ENCODE measurements at regions not wholly inside any gene's neighbourhood (a gene's known extent, or its start where the extent isn't known, plus 50 kb on each side); places are given as distances from the start of the nearest gene placed in this dataset.

DNA sequence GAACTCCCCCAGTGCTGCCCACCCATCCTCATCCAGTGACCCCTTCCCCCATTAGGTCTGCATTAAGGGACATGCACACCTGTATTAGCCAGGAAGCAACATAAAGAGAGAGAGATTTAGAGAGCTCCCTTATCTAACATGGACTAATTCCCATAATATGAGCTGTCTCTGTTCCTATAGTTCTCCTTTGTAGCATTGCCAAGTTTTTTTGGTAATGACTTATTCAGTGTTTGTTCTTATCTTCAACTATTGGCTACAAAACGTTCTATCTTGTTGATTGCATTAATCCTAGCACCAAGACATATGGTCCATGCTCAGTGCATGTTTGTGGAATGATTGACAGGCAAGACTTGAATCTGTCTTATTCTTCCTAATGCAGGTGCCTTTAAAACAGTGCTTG, 264.0 kb downstream of the ADGRL2 start:
- no peak overlapping the region for H3K4ac ChIP-seq (ENCODE audit: low read depth, low read length)
- H2AFZ ChIP-seq (replicated peaks; ENCODE audit: low read length, poor library complexity): no peak overlapping the region
- H4K20me1 ChIP-seq (ENCODE audit: insufficient read depth, low read length): no peaks in the 10 kb centered on the region
- H2BK15ac ChIP-seq (ENCODE audit: low read depth, low read length): no peak overlapping the region
- ChIA-PET CTCF (no interaction called here), POLR2A (ENCODE audit: unreplicated experiment) (no interaction called here)
- H3K18ac ChIP-seq (ENCODE audit: low read depth, low read length): no peak overlapping the region
- no peak overlapping the region for H3K9ac ChIP-seq (ENCODE audit: low read depth, low read length)
- no peak for TF ChIP-seq FOS (IDR thresholded peaks at IDR 0.05; ENCODE audit: low read depth, low read length)
- TF ChIP-seq, protein P1, sequence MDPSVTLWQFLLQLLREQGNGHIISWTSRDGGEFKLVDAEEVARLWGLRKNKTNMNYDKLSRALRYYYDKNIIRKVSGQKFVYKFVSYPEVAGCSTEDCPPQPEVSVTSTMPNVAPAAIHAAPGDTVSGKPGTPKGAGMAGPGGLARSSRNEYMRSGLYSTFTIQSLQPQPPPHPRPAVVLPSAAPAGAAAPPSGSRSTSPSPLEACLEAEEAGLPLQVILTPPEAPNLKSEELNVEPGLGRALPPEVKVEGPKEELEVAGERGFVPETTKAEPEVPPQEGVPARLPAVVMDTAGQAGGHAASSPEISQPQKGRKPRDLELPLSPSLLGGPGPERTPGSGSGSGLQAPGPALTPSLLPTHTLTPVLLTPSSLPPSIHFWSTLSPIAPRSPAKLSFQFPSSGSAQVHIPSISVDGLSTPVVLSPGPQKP (IDR thresholded peaks at IDR 0.05; ENCODE audit: borderline replicate concordance, low read depth, low read length): no peak
- TF ChIP-seq NFE2L2 (IDR thresholded peaks at IDR 0.05; ENCODE audit: low read depth, low read length): no peak
- TF ChIP-seq RCOR1 (IDR thresholded peaks at IDR 0.05; ENCODE audit: insufficient replicate concordance, low read length): no peak
- no peak for TF ChIP-seq CHD1 (IDR thresholded peaks at IDR 0.05; ENCODE audit: low read depth, low read length)
- TF ChIP-seq CTCF (conservative IDR thresholded peaks at IDR 0.05; ENCODE audit: low read depth, low read length): no peak
- TF ChIP-seq MAZ (IDR thresholded peaks at IDR 0.05; ENCODE audit: borderline replicate concordance, low read depth, low read length): no peak
- TF ChIP-seq, protein P2, sequence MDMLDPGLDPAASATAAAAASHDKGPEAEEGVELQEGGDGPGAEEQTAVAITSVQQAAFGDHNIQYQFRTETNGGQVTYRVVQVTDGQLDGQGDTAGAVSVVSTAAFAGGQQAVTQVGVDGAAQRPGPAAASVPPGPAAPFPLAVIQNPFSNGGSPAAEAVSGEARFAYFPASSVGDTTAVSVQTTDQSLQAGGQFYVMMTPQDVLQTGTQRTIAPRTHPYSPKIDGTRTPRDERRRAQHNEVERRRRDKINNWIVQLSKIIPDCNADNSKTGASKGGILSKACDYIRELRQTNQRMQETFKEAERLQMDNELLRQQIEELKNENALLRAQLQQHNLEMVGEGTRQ (IDR thresholded peaks at IDR 0.05; ENCODE audit: low read depth, low read length): no peak
- no peak for TF ChIP-seq POLR2A (IDR thresholded peaks at IDR 0.05; ENCODE audit: low read depth, low read length)
- no peak for TF ChIP-seq MXI1 (IDR thresholded peaks at IDR 0.05; ENCODE audit: borderline replicate concordance, low read depth, low read length)
- TF ChIP-seq RFX5 (IDR thresholded peaks at IDR 0.05; ENCODE audit: low read depth, low read length): no peak
- H4K5ac ChIP-seq (ENCODE audit: low read depth, low read length): no peak overlapping the region
- H3K9me1 ChIP-seq (ENCODE audit: insufficient read depth, low read length): no peaks in the 10 kb centered on the region
- no peaks in the 10 kb centered on the region for H3K4me1 ChIP-seq (ENCODE audit: control insufficient read depth, insufficient read depth, low read length)
- no CpG with 5 or more reads among the region's 1 CpG for WGBS, 2 experiments (ENCODE audit: extremely low coverage in 2 of 2, insufficient read length in 1 of 2)
- no peaks in the 10 kb centered on the region for H3K79me1 ChIP-seq (ENCODE audit: low read depth in 1 of 2, low read length in 2 of 2)
- no peak overlapping the region for H4K8ac ChIP-seq (ENCODE audit: low read depth in 2 of 2, low read length in 2 of 2)
- dilution Hi-C loops (cut with HindIII; ENCODE audit: low sequenced_read_pairs, unreplicated experiment) (no loop called here), intact Hi-C loops (cut with micrococcal nuclease) (no loop called here), in situ Hi-C loops (cut with MboI; ENCODE audit: low sequenced_read_pairs) (no loop called here)
- ATAC-seq (ENCODE audit: low read depth) (no peak), DNase-seq (no peak)
- H3K9me3 ChIP-seq (ENCODE audit: control insufficient read depth, insufficient read depth, low read length): no peaks in the 10 kb centered on the region
- H3K27ac ChIP-seq (ENCODE audit: insufficient read depth, low read length): no peak overlapping the region
- BruUV-seq (replicated peaks): no TSS peak
- no peak overlapping the region for H2AK9ac ChIP-seq (replicated peaks; ENCODE audit: low read depth, low read length, poor library complexity)
- no peaks in the 10 kb centered on the region for H3K36me3 ChIP-seq (ENCODE audit: control insufficient read depth, insufficient read depth, low read length)
- no peak overlapping the region for H4K91ac ChIP-seq (ENCODE audit: insufficient read depth, low read depth, low read length)
- H3K23ac ChIP-seq (ENCODE audit: low read depth, low read length): no peak overlapping the region
- no peak overlapping the region for H2AK5ac ChIP-seq (ENCODE audit: low read depth, low read length)
- no peak overlapping the region for H2BK120ac ChIP-seq (ENCODE audit: low read depth, low read length)
- no peak overlapping the region for H3K4me2 ChIP-seq (ENCODE audit: low read depth, low read length)
- H3K56ac ChIP-seq (ENCODE audit: extremely low read depth, insufficient read depth, low read length): no peak overlapping the region
- no peaks in the 10 kb centered on the region for H3K27me3 ChIP-seq (ENCODE audit: control insufficient read depth, insufficient read depth, low read length)
- no peak overlapping the region for H3K14ac ChIP-seq (replicated peaks; ENCODE audit: low read depth, low read length)
- no peak overlapping the region for H2BK5ac ChIP-seq (ENCODE audit: low read depth, low read length, poor library complexity, severe bottlenecking)
- no peak overlapping the region for H2BK20ac ChIP-seq (ENCODE audit: low read depth, low read length)
- H3K4me3 ChIP-seq (ENCODE audit: insufficient read depth, low read depth, low read length): no peak overlapping the region
